PC-9 (cell line): ENCODE measurements at regions not wholly inside any gene's neighbourhood (a gene's known extent, or its start where the extent isn't known, plus 50 kb on each side); places are given as distances from the start of the nearest gene placed in this dataset.

ENCODE experiments used
- EZH2 ChIP-seq: fragments of 200-600 bp; sonication (generic); IDR thresholded peaks from 2 replicates; pipeline ENCODE4 v1.8.0; 2017; ENCODE audit warnings: antibody characterized with exemption, low read depth
- TF ChIP-seq, protein P1 (sequence below): fragments of 200-600 bp; sonication (generic); conservative IDR thresholded peaks from 2 replicates; pipeline ENCODE4 v1.6.1; 2017; ENCODE audit warnings: mixed run types, antibody characterized with exemption, mild to moderate bottlenecking, moderate library complexity

DNA sequence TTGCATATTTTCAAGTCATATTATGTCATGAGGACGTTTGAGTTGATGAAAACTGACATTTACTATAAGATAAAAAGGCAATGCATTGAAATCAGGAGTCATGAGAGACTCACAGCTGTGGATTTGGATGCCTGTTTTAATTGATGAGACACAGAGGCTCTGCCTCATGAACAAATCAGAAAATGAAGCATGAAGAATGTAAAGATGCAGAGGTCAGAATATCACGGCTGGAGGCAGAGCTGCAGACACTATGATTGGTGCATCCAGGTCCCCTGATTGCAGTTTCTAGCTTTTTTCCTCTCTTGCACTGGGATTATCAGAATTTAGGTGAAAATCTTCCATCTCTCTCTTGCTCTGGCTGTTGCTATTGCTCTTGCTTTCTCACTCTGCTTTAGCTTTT is 74.7 kb downstream of the FAM47B start:
- TF ChIP-seq, protein P1, sequence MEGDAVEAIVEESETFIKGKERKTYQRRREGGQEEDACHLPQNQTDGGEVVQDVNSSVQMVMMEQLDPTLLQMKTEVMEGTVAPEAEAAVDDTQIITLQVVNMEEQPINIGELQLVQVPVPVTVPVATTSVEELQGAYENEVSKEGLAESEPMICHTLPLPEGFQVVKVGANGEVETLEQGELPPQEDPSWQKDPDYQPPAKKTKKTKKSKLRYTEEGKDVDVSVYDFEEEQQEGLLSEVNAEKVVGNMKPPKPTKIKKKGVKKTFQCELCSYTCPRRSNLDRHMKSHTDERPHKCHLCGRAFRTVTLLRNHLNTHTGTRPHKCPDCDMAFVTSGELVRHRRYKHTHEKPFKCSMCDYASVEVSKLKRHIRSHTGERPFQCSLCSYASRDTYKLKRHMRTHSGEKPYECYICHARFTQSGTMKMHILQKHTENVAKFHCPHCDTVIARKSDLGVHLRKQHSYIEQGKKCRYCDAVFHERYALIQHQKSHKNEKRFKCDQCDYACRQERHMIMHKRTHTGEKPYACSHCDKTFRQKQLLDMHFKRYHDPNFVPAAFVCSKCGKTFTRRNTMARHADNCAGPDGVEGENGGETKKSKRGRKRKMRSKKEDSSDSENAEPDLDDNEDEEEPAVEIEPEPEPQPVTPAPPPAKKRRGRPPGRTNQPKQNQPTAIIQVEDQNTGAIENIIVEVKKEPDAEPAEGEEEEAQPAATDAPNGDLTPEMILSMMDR = no peak
- TF ChIP-seq EZH2 = no peak
